Urinary bladder (tissue), 3 donors: ENCODE measurements at regions not wholly inside any gene's neighbourhood (a gene's known extent, or its start where the extent isn't known, plus 50 kb on each side); places are given as distances from the start of the nearest gene placed in this dataset.
"Not testable (repeated sequence)": the region's sequence is repeated elsewhere in the genome, so short reads cannot be mapped to it uniquely, and the experiment has no call there.

Experiments
- DNase-seq: peaks from one replicate; pipeline ENCODE4 v3.0.0-alpha.2; 2015; ENCODE audit errors: extremely low spot score
- H3K27ac ChIP-seq: one replicate; pipeline ENCODE4 v1.5.1; 2013; ENCODE audit warnings: low read depth, mild to moderate bottlenecking, moderate library complexity
- H3K36me3 ChIP-seq: one replicate; pipeline ENCODE4 v1.6.1; 2013; ENCODE audit warnings: mild to moderate bottlenecking, moderate library complexity; ENCODE audit not compliant: insufficient read depth
- H3K4me1 ChIP-seq: one replicate; pipeline ENCODE4 v1.6.1; 2013; ENCODE audit warnings: mild to moderate bottlenecking, moderate library complexity; ENCODE audit not compliant: insufficient read depth
- H3K4me3 ChIP-seq: one replicate; pipeline ENCODE4 v1.5.1; 2013; ENCODE audit warnings: low read depth, low read length
- WGBS: extraction: QIAGEN DNeasy Blood & Tissue Kit; methylation state at CpG from one replicate; pipeline ENCODE4 v1.1.7; 2013; 5-methylcytosine and 5-hydroxymethylcytosine counted together
- donor health status: healthy with polysubstance abuse.
- donor health status: healthy.

DNA sequence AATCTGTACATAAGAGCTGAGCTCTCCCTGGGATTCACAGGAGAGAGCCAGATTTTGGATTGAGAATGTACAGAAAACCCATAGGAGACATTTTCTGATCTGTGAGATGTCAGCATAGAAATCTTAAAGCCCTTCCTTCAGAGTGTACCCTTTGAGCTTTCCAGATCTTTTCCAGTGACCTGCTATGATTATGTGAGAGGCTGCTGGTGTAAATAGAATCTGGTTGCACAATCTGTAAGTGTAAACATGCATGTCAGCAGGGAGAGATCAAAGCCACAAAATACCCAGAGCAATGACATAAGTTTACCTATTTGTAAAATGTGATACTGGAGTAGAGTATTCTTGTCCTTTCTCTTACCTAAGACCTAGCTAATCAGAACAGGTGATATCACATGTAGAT lies 471.9 kb downstream of the FOXD4L5 start:
- H3K27ac ChIP-seq, H3K4me3 ChIP-seq, DNase-seq, H3K4me1 ChIP-seq, H3K36me3 ChIP-seq: not testable (repeated sequence)

GRCh38 chr9:64778667-64779066 lies 506.3 kb downstream of the FOXD4L5 start:
- H3K27ac ChIP-seq, H3K4me3 ChIP-seq, H3K36me3 ChIP-seq, DNase-seq, H3K4me1 ChIP-seq: not testable (repeated sequence)
- 70% methylated on average over 3 of the region's 3 CpGs for WGBS

GRCh38 chr9:64776269-64776668 lies 508.7 kb downstream of the FOXD4L5 start:
- WGBS, result 38% methylated on average over 1 of the region's 2 CpGs
- H3K36me3 ChIP-seq, DNase-seq, H3K27ac ChIP-seq, H3K4me1 ChIP-seq, H3K4me3 ChIP-seq: not testable (repeated sequence)

- not testable (repeated sequence) for DNase-seq, H3K4me3 ChIP-seq, H3K27ac ChIP-seq, H3K36me3 ChIP-seq, H3K4me1 ChIP-seq
- WGBS, result 3% methylated on average over 63 of the region's 72 CpGs
Observed at GRCh38 chr9:64774813-64775793, 509.9 kb downstream of the FOXD4L5 start.

- DNase-seq, H3K27ac ChIP-seq, H3K36me3 ChIP-seq, H3K4me1 ChIP-seq: not testable (repeated sequence)
- peak overlapping the region; percentile 35 for H3K4me3 ChIP-seq
- WGBS, result 3% methylated on average over 85 of the region's 108 CpGs
Observed at GRCh38 chr9:64774004-64774812, 510.8 kb downstream of the FOXD4L5 start.

DNA sequence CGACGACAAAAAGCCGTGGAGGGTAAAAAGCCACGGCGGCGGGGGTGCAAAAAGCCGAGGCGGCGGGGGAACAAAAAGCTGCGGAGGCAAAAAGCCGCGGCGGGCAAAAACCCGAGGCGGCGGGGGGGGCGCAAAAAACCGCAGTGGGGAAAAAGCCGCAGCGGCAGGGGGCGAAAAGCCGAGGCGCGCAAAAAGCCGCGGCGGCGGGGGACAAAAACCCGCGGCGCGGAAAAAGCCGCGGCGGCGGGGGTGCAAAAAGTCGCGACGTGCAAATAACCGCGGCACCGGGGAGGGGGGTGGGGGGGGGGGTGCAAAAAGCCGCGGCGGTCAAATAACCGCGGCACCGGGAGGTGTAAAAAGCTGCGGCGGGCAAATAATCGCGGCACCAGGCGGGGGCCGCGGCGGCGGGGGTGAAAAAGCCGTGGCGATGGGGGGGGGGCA lies 511.5 kb downstream of the FOXD4L5 start:
- H3K4me3 ChIP-seq, result peak overlapping the region; percentile 35
- DNase-seq, result no peak
- H3K27ac ChIP-seq, result no peak overlapping the region
- H3K36me3 ChIP-seq, result no peaks in the 10 kb centered on the region
- H3K4me1 ChIP-seq, result no peaks in the 10 kb centered on the region
- 2% methylated on average over 52 of the region's 59 CpGs for WGBS

DNA sequence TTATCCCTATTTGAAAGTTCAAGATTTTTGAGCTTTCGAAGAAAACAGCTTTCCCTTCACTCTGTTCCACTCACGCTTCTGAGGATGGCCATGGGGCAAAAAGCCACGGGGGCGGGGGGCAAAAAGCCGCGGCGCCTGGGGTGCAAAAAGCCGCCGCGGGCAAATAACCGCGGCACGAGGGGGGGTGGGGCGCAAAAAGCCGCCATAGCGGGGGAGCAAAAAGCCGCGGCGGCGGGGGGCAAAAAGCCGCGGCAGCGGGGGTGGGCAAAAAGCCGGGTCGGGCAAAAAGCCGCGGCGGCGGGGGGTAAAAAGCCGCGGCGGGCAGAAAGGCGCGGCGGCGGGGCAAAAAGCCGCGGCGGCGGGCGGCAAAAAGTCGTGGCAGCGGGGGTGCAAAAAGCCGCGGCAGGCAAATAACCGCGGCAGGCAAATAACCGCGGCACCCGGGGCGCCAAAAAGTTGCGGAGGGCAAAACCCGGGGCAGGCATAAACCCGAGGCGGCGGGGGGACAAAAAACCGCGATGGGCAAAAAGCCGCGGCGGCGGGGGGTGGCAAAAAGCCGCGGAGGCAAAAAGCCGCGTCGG lies 512.2 kb downstream of the FOXD4L5 start:
- DNase-seq, H3K27ac ChIP-seq, H3K36me3 ChIP-seq, H3K4me1 ChIP-seq, H3K4me3 ChIP-seq: not testable (repeated sequence)
- WGBS, result 1% methylated on average over 56 of the region's 67 CpGs

GRCh38 chr9:64772123-64772736 lies 512.8 kb downstream of the FOXD4L5 start:
- not testable (repeated sequence) for H3K4me3 ChIP-seq, H3K36me3 ChIP-seq, DNase-seq, H3K4me1 ChIP-seq, H3K27ac ChIP-seq
- WGBS, result 0% methylated on average over 2 of the region's 4 CpGs
